ENCODE measurements at regions not wholly inside any gene's neighbourhood (a gene's known extent, or its start where the extent isn't known, plus 50 kb on each side); places are given as distances from the start of the nearest gene placed in this dataset.

DNA sequence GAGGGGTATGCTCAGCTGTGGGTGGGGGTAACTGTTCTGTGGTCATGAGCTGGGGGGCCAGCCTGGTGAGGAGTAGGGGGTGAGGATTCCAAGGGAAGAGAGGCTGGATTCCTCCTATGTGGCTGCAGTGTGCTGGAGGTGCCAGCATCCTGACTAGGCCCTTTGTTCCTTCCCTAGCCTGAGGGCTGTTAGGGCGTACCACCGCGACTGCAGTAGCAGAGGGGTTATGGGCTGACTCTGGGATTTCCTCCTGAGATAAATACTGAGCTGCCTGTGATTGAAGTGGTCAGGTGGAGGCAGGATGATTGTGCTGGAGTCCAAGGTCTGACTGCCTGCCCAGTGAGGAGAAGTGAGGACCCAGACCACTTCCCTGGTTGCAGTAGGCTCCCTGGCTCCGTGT, 205.3 kb downstream of the ADGRG6 start:
- TF ChIP-seq, protein P1, sequence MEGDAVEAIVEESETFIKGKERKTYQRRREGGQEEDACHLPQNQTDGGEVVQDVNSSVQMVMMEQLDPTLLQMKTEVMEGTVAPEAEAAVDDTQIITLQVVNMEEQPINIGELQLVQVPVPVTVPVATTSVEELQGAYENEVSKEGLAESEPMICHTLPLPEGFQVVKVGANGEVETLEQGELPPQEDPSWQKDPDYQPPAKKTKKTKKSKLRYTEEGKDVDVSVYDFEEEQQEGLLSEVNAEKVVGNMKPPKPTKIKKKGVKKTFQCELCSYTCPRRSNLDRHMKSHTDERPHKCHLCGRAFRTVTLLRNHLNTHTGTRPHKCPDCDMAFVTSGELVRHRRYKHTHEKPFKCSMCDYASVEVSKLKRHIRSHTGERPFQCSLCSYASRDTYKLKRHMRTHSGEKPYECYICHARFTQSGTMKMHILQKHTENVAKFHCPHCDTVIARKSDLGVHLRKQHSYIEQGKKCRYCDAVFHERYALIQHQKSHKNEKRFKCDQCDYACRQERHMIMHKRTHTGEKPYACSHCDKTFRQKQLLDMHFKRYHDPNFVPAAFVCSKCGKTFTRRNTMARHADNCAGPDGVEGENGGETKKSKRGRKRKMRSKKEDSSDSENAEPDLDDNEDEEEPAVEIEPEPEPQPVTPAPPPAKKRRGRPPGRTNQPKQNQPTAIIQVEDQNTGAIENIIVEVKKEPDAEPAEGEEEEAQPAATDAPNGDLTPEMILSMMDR (optimal IDR thresholded peaks at IDR 0.05 in 1 of 3, IDR thresholded peaks at IDR 0.05 in 1 of 3, conservative IDR thresholded peaks at IDR 0.05 in 1 of 3; ENCODE audit: extremely low read depth in 1 of 3, insufficient read depth in 2 of 3, low read length in 3 of 3), result no peak
- no peak for TF ChIP-seq EZH2 (IDR thresholded peaks at IDR 0.05; ENCODE audit: low read length)
